ENCODE measurements at regions not wholly inside any gene's neighbourhood (a gene's known extent, or its start where the extent isn't known, plus 50 kb on each side); places are given as distances from the start of the nearest gene placed in this dataset.
"Not testable (repeated sequence)": the region's sequence is repeated elsewhere in the genome, so short reads cannot be mapped to it uniquely, and the experiment has no call there.

- DNase-seq: no peak
Observed at GRCh38 chr5:9782826-9783560, 152.8 kb upstream of the TAS2R1 start.

- no peak for DNase-seq
Observed at GRCh38 chr5:9781890-9782289, 151.7 kb upstream of the TAS2R1 start.

GRCh38 chr5:9781275-9781674, 151.1 kb upstream of the TAS2R1 start:
- no peak for DNase-seq

GRCh38 chr5:9780501-9780900, 150.3 kb upstream of the TAS2R1 start:
- no peak for DNase-seq

GRCh38 chr5:9776525-9776924, 146.4 kb upstream of the TAS2R1 start:
- DNase-seq: peak; percentile 46

- DNase-seq: no peak
Observed at GRCh38 chr5:9775339-9775738, 145.2 kb upstream of the TAS2R1 start.

- DNase-seq: peak; percentile 71
Observed at GRCh38 chr5:9774472-9775079, 144.4 kb upstream of the TAS2R1 start.

- DNase-seq: no peak
Observed at GRCh38 chr5:9771079-9771478, 140.9 kb upstream of the TAS2R1 start.

GRCh38 chr5:9766581-9766980, 136.4 kb upstream of the TAS2R1 start:
- peak; percentile 66 for DNase-seq

GRCh38 chr5:9765419-9766140, 135.4 kb upstream of the TAS2R1 start:
- no peak for DNase-seq

- no peak for DNase-seq
Observed at GRCh38 chr5:9761706-9762105, 131.6 kb upstream of the TAS2R1 start.

- DNase-seq: not testable (repeated sequence)
Observed at GRCh38 chr5:9752670-9753069, 122.5 kb upstream of the TAS2R1 start.

GRCh38 chr5:9743507-9743906, 113.4 kb upstream of the TAS2R1 start:
- no peak for DNase-seq

- DNase-seq: no peak
Observed at GRCh38 chr5:9742848-9743247, 112.7 kb upstream of the TAS2R1 start.

- DNase-seq: no peak
Observed at GRCh38 chr5:9739135-9739534, 109.0 kb upstream of the TAS2R1 start.

GRCh38 chr5:9737265-9737664, 107.1 kb upstream of the TAS2R1 start:
- DNase-seq: no peak

GRCh38 chr5:9733486-9733885, 103.3 kb upstream of the TAS2R1 start:
- no peak for DNase-seq

GRCh38 chr5:9731159-9731558, 101.0 kb upstream of the TAS2R1 start:
- DNase-seq: no peak

GRCh38 chr5:9728261-9728660, 98.1 kb upstream of the TAS2R1 start:
- no peak for DNase-seq

GRCh38 chr5:9726931-9727330, 96.8 kb upstream of the TAS2R1 start:
- no peak for DNase-seq

- DNase-seq: not testable (repeated sequence)
Observed at GRCh38 chr5:9725265-9725664, 95.1 kb upstream of the TAS2R1 start.

GRCh38 chr5:9724707-9725106, 94.6 kb upstream of the TAS2R1 start:
- no peak for DNase-seq

- DNase-seq: no peak
Observed at GRCh38 chr5:9722601-9723180, 92.5 kb upstream of the TAS2R1 start.

GRCh38 chr5:9721161-9721560, 91.0 kb upstream of the TAS2R1 start:
- DNase-seq: no peak

Data from NCI-H226 (cell line).